NB4 (cell line): ENCODE measurements at regions not wholly inside any gene's neighbourhood (a gene's known extent, or its start where the extent isn't known, plus 50 kb on each side); places are given as distances from the start of the nearest gene placed in this dataset.

ENCODE experiments used
- DNase-seq: peaks from one replicate; pipeline ENCODE4 v3.0.0; 2010; ENCODE audit warnings: low read depth
- H3K4me3 ChIP-seq: one replicate; pipeline ENCODE4 v1.5.1; 2011; ENCODE audit warnings: mild to moderate bottlenecking, low read depth, low read length, moderate library complexity
- CTCF ChIP-seq: IDR thresholded peaks from one replicate; pipeline ENCODE4 v1.5.1; 2012; ENCODE audit warnings: low read depth, low read length
- MAX ChIP-seq: IDR thresholded peaks from 2 replicates; pipeline ENCODE4 v1.6.1; 2011; ENCODE audit warnings: low read depth, low read length
- MYC ChIP-seq: IDR thresholded peaks from 2 replicates; pipeline ENCODE4 v1.6.1; 2011; ENCODE audit warnings: low read depth, low read length
- POLR2A ChIP-seq: IDR thresholded peaks from 2 replicates; pipeline ENCODE4 v1.6.1; 2011; ENCODE audit warnings: mild to moderate bottlenecking; ENCODE audit not compliant: insufficient read length; ENCODE audit errors: extremely low read depth

- TF ChIP-seq MYC (no peak), POLR2A (no peak), MAX (no peak), CTCF (no peak)
- DNase-seq = no peak
- H3K4me3 ChIP-seq = no peak overlapping the region
Measured at GRCh38 chr3:147775816-147776530, 366.8 kb downstream of the ZIC1 start.

- DNase-seq = no peak
- H3K4me3 ChIP-seq = no peak overlapping the region
- TF ChIP-seq CTCF (no peak), MAX (no peak)
Measured at GRCh38 chr3:147793841-147794240, 384.7 kb downstream of the ZIC1 start.

- DNase-seq = no peak
- H3K4me3 ChIP-seq = no peak overlapping the region
- TF ChIP-seq MYC = no peak
- TF ChIP-seq CTCF = no peak
- no peak for TF ChIP-seq POLR2A
- no peak for TF ChIP-seq MAX
Measured at GRCh38 chr3:147794596-147794995, 385.4 kb downstream of the ZIC1 start.

GRCh38 chr3:147795418-147795817 is 386.3 kb downstream of the ZIC1 start:
- no peak overlapping the region for H3K4me3 ChIP-seq
- TF ChIP-seq CTCF (no peak), MAX (no peak), MYC (no peak), POLR2A (no peak)
- DNase-seq = no peak

- H3K4me3 ChIP-seq = no peak overlapping the region
- DNase-seq = no peak
- TF ChIP-seq CTCF (no peak), MYC (no peak), MAX (no peak), POLR2A (no peak)
Measured at GRCh38 chr3:147797095-147797494, 387.9 kb downstream of the ZIC1 start.

GRCh38 chr3:147799601-147800000 is 390.4 kb downstream of the ZIC1 start:
- no peak for DNase-seq
- TF ChIP-seq MYC = no peak
- no peak for TF ChIP-seq CTCF
- no peak for TF ChIP-seq MAX
- TF ChIP-seq POLR2A = no peak
- H3K4me3 ChIP-seq = no peak overlapping the region
